CD14-positive monocyte (primary cell): ENCODE measurements at regions not wholly inside any gene's neighbourhood (a gene's known extent, or its start where the extent isn't known, plus 50 kb on each side); places are given as distances from the start of the nearest gene placed in this dataset.

ENCODE experiments used
- DNase-seq, 3 donors: peaks; one replicate each; pipeline ENCODE4 v3.0.0-alpha.2; 2011 to 2022
- H2AFZ ChIP-seq: 2 replicates; pipeline ENCODE4 v1.6.0; 2012; ENCODE audit warnings: mild to moderate bottlenecking, low read depth, low read length, inconsistent platforms; ENCODE audit not compliant: insufficient read depth, poor library complexity, severe bottlenecking
- H3K27ac ChIP-seq, 2 donors: 1 replicate in 1 of 2; 2 replicates in 1 of 2; pipeline ENCODE4 v1.5.1; 2012 to 2013; ENCODE audit warnings: low read length in 2 of 2, control low read depth in 1 of 2, inconsistent platforms in 1 of 2, low read depth in 1 of 2, mild to moderate bottlenecking in 1 of 2
- H3K27me3 ChIP-seq, 2 donors: one replicate each; pipeline versions ENCODE4 v1.6.0 to v1.6.1; 2011 to 2013; ENCODE audit warnings: low read length in 2 of 2; ENCODE audit not compliant: control insufficient read depth in 2 of 2, insufficient read depth in 2 of 2
- H3K36me3 ChIP-seq, 2 donors: replicated peaks in 1 of 2; 1 replicate in 1 of 2; 2 replicates in 1 of 2; pipeline versions ENCODE4 v1.5.1 to v1.6.1; 2012 to 2013; ENCODE audit warnings: low read length in 2 of 2, control low read depth in 1 of 2, inconsistent platforms in 1 of 2, mild to moderate bottlenecking in 1 of 2; ENCODE audit not compliant: insufficient read depth in 2 of 2, control insufficient read depth in 1 of 2
- H3K4me1 ChIP-seq, 2 donors: 1 replicate in 1 of 2; 2 replicates in 1 of 2; pipeline versions ENCODE4 v1.5.1 to v1.6.1; 2012 to 2013; ENCODE audit warnings: low read length in 2 of 2, control low read depth in 1 of 2, inconsistent platforms in 1 of 2, mild to moderate bottlenecking in 1 of 2, moderate library complexity in 1 of 2; ENCODE audit not compliant: insufficient read depth in 2 of 2, control insufficient read depth in 1 of 2
- H3K4me2 ChIP-seq: replicated peaks from 2 replicates; pipeline ENCODE3; 2012; ENCODE audit warnings: low read length, moderate library complexity, mild to moderate bottlenecking; ENCODE audit not compliant: poor library complexity, severe bottlenecking; ENCODE audit errors: extremely low read depth
- H3K4me3 ChIP-seq, 3 experiments: fragments of 200-600 bp in 1 of 3; sonication (generic) in 1 of 3; replicated peaks in 1 of 3; 1 replicate in 2 of 3; 2 replicates in 1 of 3; pipeline ENCODE4 v1.5.1; 2011 to 2013; ENCODE audit warnings: low read length in 3 of 3, mild to moderate bottlenecking in 3 of 3, control low read depth in 2 of 3, low read depth in 2 of 3, inconsistent platforms in 1 of 3, moderate library complexity in 1 of 3
- H3K79me2 ChIP-seq: 2 replicates; pipeline ENCODE4 v1.6.0; 2012; ENCODE audit warnings: mild to moderate bottlenecking, control low read depth, inconsistent platforms, low read length, moderate library complexity; ENCODE audit not compliant: insufficient read depth
- H3K9ac ChIP-seq: 2 replicates; pipeline ENCODE4 v1.6.0; 2017; ENCODE audit warnings: low read length, mild to moderate bottlenecking; ENCODE audit not compliant: insufficient read depth, poor library complexity, severe bottlenecking
- H3K9me3 ChIP-seq, 2 donors: replicated peaks in 1 of 2; 1 replicate in 1 of 2; 2 replicates in 1 of 2; pipeline versions ENCODE4 v1.5.1 to v1.6.1; 2012 to 2013; ENCODE audit warnings: low read length in 2 of 2, control low read depth in 1 of 2; ENCODE audit not compliant: control insufficient read depth in 1 of 2, insufficient read depth in 1 of 2
- H4K20me1 ChIP-seq: 2 replicates; pipeline ENCODE4 v1.6.0; 2012; ENCODE audit warnings: mild to moderate bottlenecking, low read length, control low read depth, moderate library complexity; ENCODE audit not compliant: insufficient read depth
- H3K27ac Mint-ChIP-seq, 7 donors: one replicate each; pipeline ENCODE4 v1.8.0; 2020; ENCODE audit warnings: mild to moderate bottlenecking in 7 of 7, mixed read lengths in 7 of 7, moderate library complexity in 6 of 7, inconsistent platforms in 2 of 7
- H3K27me3 Mint-ChIP-seq, 3 donors: one replicate each; pipeline ENCODE4 v1.8.0; 2021 to 2022; ENCODE audit warnings: low read depth in 3 of 3, mild to moderate bottlenecking in 3 of 3, mixed read lengths in 3 of 3, moderate library complexity in 3 of 3, inconsistent platforms in 1 of 3
- H3K36me3 Mint-ChIP-seq, 2 donors: one replicate each; pipeline ENCODE4 v1.8.0; 2020; ENCODE audit warnings: mixed read lengths in 2 of 2, inconsistent platforms in 1 of 2, mild to moderate bottlenecking in 1 of 2
- H3K4me1 Mint-ChIP-seq: one replicate; pipeline ENCODE4 v1.8.0; 2020; ENCODE audit warnings: mild to moderate bottlenecking, mixed read lengths
- H3K4me3 Mint-ChIP-seq, 2 donors: one replicate each; pipeline ENCODE4 v1.8.0; 2020; ENCODE audit warnings: mild to moderate bottlenecking in 2 of 2, mixed read lengths in 2 of 2, moderate library complexity in 1 of 2
- H3K9me3 Mint-ChIP-seq, 7 donors: one replicate each; pipeline ENCODE4 v1.8.0; 2020 to 2022; ENCODE audit warnings: mixed read lengths in 7 of 7, mild to moderate bottlenecking in 6 of 7, moderate library complexity in 6 of 7, inconsistent platforms in 2 of 7
- CTCF ChIP-seq: fragments of 200-600 bp; IDR thresholded peaks from one replicate; pipeline ENCODE4 v1.8.0; 2022; ENCODE audit warnings: antibody characterized with exemption, mild to moderate bottlenecking
- WGBS: methylation state at CpG from one replicate; pipeline ENCODE4 v1.1.5; 2013; ENCODE audit warnings: missing lambda C conversion rate; ENCODE audit not compliant: insufficient coverage; 5-methylcytosine and 5-hydroxymethylcytosine counted together
- intact Hi-C, 2 donors: fragments of 100-400 bp; cut with micrococcal nuclease; formaldehyde crosslinking; loops; one replicate each; pipeline versions ENCODE4 v1.15.0 to v1.15.1; 2023

- H3K4me3 Mint-ChIP-seq, result no peak overlapping the region
- H3K27ac Mint-ChIP-seq, result no peak overlapping the region
- H3K27me3 ChIP-seq, result no peaks in the 10 kb centered on the region
- TF ChIP-seq CTCF, result no peak
- DNase-seq, result no peak
- 100% methylated on average over 2 of the region's 3 CpGs for WGBS
- no peaks in the 10 kb centered on the region for H3K9me3 ChIP-seq
- no peaks in the 10 kb centered on the region for H3K36me3 Mint-ChIP-seq
- no peak overlapping the region for H3K4me2 ChIP-seq
- intact Hi-C loops, result no loop called here
- H3K9ac ChIP-seq, result no peak overlapping the region
- no peak overlapping the region for H3K4me3 ChIP-seq
- no peaks in the 10 kb centered on the region for H3K4me1 Mint-ChIP-seq
- H3K27me3 Mint-ChIP-seq, result peaks cover 0 to 3% (median 0%) of the 10 kb centered on the region in 3 donors
- H3K9me3 Mint-ChIP-seq, result peaks cover 0 to 4% (median 0%) of the 10 kb centered on the region in 7 donors
- H3K36me3 ChIP-seq, result no peaks in the 10 kb centered on the region
- no peaks in the 10 kb centered on the region for H4K20me1 ChIP-seq
- no peak overlapping the region for H3K27ac ChIP-seq
- H3K4me1 ChIP-seq, result no peaks in the 10 kb centered on the region
- H3K79me2 ChIP-seq, result no peaks in the 10 kb centered on the region
- H2AFZ ChIP-seq, result no peak overlapping the region
These were observed 92.2 kb upstream of the AKR1E2 start for GRCh38 chr10:4733843-4734224.

GRCh38 chr10:4733150-4733842 is 92.7 kb upstream of the AKR1E2 start:
- no peaks in the 10 kb centered on the region for H3K79me2 ChIP-seq
- Mint-ChIP-seq H3K27ac (no peak overlapping the region), H3K4me3 (no peak overlapping the region), H3K4me1 (no peaks in the 10 kb centered on the region), H3K27me3 (peaks cover 0 to 3% (median 0%) of the 10 kb centered on the region in 3 donors), H3K36me3 (no peaks in the 10 kb centered on the region), H3K9me3 (peaks cover 0 to 4% (median 0%) of the 10 kb centered on the region in 7 donors)
- no peak overlapping the region for H3K4me2 ChIP-seq
- H4K20me1 ChIP-seq, result no peaks in the 10 kb centered on the region
- intact Hi-C loops, result no loop called here
- WGBS, result 91% methylated on average over 6 of the region's 7 CpGs
- no peaks in the 10 kb centered on the region for H3K4me1 ChIP-seq
- H3K9ac ChIP-seq, result no peak overlapping the region
- H3K27ac ChIP-seq, result no peak overlapping the region
- no peak overlapping the region for H3K4me3 ChIP-seq
- H3K36me3 ChIP-seq, result no peaks in the 10 kb centered on the region
- H3K9me3 ChIP-seq, result no peaks in the 10 kb centered on the region
- no peak for TF ChIP-seq CTCF
- no peak for DNase-seq
- no peaks in the 10 kb centered on the region for H3K27me3 ChIP-seq
- H2AFZ ChIP-seq, result no peak overlapping the region
